ENCODE measurements at regions not wholly inside any gene's neighbourhood (a gene's known extent, or its start where the extent isn't known, plus 50 kb on each side); places are given as distances from the start of the nearest gene placed in this dataset.

DNA sequence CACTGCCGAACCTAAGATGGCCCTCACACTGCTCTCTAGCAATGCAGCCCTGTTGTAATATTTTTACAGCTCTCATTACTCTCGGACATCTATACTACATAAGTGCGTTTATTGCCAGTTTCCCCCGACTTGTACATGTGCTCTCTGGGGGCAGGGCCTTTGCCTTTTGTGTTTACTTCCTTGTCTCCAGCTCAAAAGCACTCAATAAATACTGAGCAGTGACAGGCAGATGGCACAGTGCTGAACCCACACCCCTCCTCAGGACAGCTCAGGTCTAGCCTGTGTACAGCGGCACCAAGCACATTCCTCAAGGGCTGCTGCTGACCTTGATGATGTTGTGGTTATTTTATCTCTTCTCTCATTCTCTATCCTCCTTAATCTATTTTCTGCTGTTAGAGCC is 68.0 kb upstream of the ELMO1 start:
- TF ChIP-seq, protein P1, sequence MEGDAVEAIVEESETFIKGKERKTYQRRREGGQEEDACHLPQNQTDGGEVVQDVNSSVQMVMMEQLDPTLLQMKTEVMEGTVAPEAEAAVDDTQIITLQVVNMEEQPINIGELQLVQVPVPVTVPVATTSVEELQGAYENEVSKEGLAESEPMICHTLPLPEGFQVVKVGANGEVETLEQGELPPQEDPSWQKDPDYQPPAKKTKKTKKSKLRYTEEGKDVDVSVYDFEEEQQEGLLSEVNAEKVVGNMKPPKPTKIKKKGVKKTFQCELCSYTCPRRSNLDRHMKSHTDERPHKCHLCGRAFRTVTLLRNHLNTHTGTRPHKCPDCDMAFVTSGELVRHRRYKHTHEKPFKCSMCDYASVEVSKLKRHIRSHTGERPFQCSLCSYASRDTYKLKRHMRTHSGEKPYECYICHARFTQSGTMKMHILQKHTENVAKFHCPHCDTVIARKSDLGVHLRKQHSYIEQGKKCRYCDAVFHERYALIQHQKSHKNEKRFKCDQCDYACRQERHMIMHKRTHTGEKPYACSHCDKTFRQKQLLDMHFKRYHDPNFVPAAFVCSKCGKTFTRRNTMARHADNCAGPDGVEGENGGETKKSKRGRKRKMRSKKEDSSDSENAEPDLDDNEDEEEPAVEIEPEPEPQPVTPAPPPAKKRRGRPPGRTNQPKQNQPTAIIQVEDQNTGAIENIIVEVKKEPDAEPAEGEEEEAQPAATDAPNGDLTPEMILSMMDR (IDR thresholded peaks at IDR 0.05) = no peak
- no peak for TF ChIP-seq EZH2 (IDR thresholded peaks at IDR 0.05; ENCODE audit: borderline replicate concordance, insufficient read depth, low read depth, low read length, poor library complexity, severe bottlenecking)
